Left ventricle myocardium inferior (tissue), 1 donor: ENCODE measurements at regions not wholly inside any gene's neighbourhood (a gene's known extent, or its start where the extent isn't known, plus 50 kb on each side); places are given as distances from the start of the nearest gene placed in this dataset.

Experiments
- DNase-seq: peaks from one replicate; pipeline ENCODE4 v3.0.0-alpha.2; 2020
- H3K27ac ChIP-seq: fragments of 200-600 bp; replicated peaks from 2 replicates; pipeline ENCODE4 v1.8.0; 2021
- H3K27me3 ChIP-seq: fragments of 200-600 bp; 2 replicates; pipeline ENCODE4 v1.8.0; 2021; ENCODE audit warnings: low read depth
- H3K36me3 ChIP-seq: fragments of 200-600 bp; 2 replicates; pipeline ENCODE4 v1.8.0; 2021
- H3K4me1 ChIP-seq: fragments of 200-600 bp; 2 replicates; pipeline ENCODE4 v1.8.0; 2021
- H3K4me3 ChIP-seq: fragments of 200-600 bp; 2 replicates; pipeline ENCODE4 v1.8.0; 2021; ENCODE audit warnings: mild to moderate bottlenecking, moderate library complexity
- H3K9me3 ChIP-seq: fragments of 200-600 bp; replicated peaks from 2 replicates; pipeline ENCODE4 v1.8.0; 2021
- intact Hi-C: fragments of 100-400 bp; cut with micrococcal nuclease; formaldehyde crosslinking; loops from one replicate; pipeline ENCODE4 v1.11.0; 2022
- TF ChIP-seq, protein P1 (sequence below): fragments of 200-600 bp; IDR thresholded peaks from 2 replicates; pipeline ENCODE4 v1.8.0; 2021; ENCODE audit warnings: antibody characterized with exemption, mild to moderate bottlenecking, borderline replicate concordance
- donor health status: DM: no; HTN: yes; CAD: no; lungs with severe emphysema.

GRCh38 chr9:103444176-103444575, 449.0 kb downstream of the CYLC2 start:
- H3K36me3 ChIP-seq = no peaks in the 10 kb centered on the region
- H3K27me3 ChIP-seq = no peaks in the 10 kb centered on the region
- TF ChIP-seq, protein P1, sequence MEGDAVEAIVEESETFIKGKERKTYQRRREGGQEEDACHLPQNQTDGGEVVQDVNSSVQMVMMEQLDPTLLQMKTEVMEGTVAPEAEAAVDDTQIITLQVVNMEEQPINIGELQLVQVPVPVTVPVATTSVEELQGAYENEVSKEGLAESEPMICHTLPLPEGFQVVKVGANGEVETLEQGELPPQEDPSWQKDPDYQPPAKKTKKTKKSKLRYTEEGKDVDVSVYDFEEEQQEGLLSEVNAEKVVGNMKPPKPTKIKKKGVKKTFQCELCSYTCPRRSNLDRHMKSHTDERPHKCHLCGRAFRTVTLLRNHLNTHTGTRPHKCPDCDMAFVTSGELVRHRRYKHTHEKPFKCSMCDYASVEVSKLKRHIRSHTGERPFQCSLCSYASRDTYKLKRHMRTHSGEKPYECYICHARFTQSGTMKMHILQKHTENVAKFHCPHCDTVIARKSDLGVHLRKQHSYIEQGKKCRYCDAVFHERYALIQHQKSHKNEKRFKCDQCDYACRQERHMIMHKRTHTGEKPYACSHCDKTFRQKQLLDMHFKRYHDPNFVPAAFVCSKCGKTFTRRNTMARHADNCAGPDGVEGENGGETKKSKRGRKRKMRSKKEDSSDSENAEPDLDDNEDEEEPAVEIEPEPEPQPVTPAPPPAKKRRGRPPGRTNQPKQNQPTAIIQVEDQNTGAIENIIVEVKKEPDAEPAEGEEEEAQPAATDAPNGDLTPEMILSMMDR = no peak
- H3K4me1 ChIP-seq = no peaks in the 10 kb centered on the region
- no peak for DNase-seq
- no peak overlapping the region for H3K4me3 ChIP-seq
- intact Hi-C loops = no loop called here
- H3K27ac ChIP-seq = no peak overlapping the region
- H3K9me3 ChIP-seq = peaks cover 5% of the 10 kb centered on the region

DNA sequence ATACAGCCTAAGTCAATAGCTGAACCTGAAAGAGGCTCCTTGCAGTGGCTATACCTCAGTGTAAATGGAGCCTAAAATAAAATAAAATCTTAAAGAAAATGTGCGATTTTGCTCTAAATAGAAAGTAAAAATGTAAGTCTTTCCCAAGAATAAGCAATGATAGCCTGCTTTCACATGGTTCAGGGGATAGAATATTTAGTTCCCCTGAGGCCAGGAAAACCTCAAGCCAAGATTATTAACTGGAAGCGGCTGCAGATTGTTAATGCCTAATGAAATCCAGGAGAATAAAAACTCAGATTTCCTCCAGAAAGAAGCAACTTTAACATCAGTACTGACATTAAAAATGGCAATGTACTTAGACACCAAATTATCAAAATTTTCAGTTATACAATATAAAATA, 463.7 kb downstream of the CYLC2 start:
- Histone ChIP-seq H3K4me3 (no peak overlapping the region), H3K36me3 (no peaks in the 10 kb centered on the region), H3K27ac (no peak overlapping the region), H3K4me1 (no peaks in the 10 kb centered on the region), H3K27me3 (no peaks in the 10 kb centered on the region), H3K9me3 (no peaks in the 10 kb centered on the region)
- intact Hi-C loops = no loop called here
- TF ChIP-seq, protein P1 = no peak
- DNase-seq = no peak

DNA sequence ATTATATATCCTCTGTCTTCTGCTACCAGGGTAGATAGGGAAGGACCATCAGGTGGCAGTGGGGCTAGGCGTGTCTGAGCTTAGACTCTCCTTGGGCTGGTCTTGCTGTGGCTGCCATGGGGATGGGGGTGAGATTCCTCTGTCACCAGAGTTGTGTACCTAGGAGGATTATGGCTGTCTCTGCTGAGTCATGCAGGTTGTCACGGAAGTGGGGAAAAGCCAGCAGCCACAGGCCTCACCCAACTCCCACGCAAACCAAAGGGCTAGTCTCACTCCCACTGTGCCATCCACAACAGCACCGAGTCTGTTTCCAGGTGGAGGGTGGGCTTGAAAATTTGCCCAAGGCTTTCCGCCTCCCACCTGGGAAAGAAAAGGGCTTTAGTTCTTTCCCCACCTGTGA, 476.1 kb downstream of the CYLC2 start:
- no peaks in the 10 kb centered on the region for H3K36me3 ChIP-seq
- TF ChIP-seq, protein P1 = no peak
- no peak for DNase-seq
- H3K4me1 ChIP-seq = no peaks in the 10 kb centered on the region
- no peaks in the 10 kb centered on the region for H3K27me3 ChIP-seq
- intact Hi-C loops = no loop called here
- H3K9me3 ChIP-seq = no peaks in the 10 kb centered on the region
- no peak overlapping the region for H3K4me3 ChIP-seq
- no peak overlapping the region for H3K27ac ChIP-seq

DNA sequence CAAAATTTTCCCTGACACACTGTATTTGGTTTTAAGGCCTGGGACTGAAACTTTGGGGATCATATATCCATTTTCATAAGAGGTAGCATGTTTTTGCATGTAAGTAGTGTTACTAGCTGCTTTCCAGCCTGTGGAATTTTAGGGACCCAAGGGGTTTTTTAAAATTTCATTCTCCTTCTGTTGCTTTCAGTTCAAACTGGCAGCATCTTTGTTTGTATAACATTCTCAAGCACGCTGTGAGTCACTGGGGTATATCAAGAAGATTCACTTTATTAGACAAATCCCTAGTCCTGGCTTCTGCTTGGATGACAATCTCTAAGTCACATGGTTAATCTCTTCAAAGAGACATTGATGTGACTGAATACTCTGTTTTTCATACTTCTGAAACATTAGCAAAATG, 479.0 kb downstream of the CYLC2 start:
- TF ChIP-seq, protein P1 = no peak
- Histone ChIP-seq H3K9me3 (peaks cover 4% of the 10 kb centered on the region), H3K36me3 (no peaks in the 10 kb centered on the region), H3K4me3 (no peak overlapping the region), H3K27ac (no peak overlapping the region), H3K4me1 (no peaks in the 10 kb centered on the region), H3K27me3 (no peaks in the 10 kb centered on the region)
- DNase-seq = no peak
- intact Hi-C loops = no loop called here

DNA sequence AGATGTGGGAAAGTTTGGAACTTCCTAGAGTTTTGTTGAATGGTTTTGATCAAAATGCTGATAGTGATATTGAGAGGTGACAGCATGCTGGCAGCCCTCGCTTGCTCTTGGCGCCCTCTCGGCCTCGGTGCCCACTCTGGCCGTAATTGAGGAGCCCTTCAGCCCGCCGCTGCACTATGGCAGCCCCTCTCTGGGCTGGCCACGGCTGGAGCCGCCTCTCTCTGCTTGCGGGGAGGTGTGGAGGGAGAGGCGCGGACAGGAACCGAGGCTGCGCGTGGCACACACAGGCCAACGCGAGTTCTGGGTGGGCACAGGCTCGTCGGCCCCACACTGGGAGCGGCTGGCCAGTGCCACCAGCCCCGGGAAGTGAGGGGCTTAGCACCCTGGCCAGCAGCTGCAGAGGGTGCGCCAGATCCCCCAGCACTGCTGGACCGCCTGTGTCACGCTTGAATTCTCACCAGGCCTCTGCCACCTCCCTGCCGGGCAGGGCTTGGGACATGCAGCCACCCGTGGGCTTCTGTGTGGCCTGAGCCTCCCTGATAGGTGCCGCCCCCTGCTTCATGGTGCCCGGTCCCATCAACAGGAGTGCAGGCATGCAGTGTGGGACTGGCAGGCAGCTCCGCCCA, 488.5 kb downstream of the CYLC2 start:
- Histone ChIP-seq H3K4me1 (no peaks in the 10 kb centered on the region), H3K27ac (no peak overlapping the region), H3K4me3 (no peak overlapping the region), H3K9me3 (peaks cover 5% of the 10 kb centered on the region), H3K27me3 (no peaks in the 10 kb centered on the region), H3K36me3 (no peaks in the 10 kb centered on the region)
- no peak for DNase-seq
- TF ChIP-seq, protein P1 = no peak
- intact Hi-C loops = no loop called here
